ENCODE measurements at regions not wholly inside any gene's neighbourhood (a gene's known extent, or its start where the extent isn't known, plus 50 kb on each side); places are given as distances from the start of the nearest gene placed in this dataset.

DNA sequence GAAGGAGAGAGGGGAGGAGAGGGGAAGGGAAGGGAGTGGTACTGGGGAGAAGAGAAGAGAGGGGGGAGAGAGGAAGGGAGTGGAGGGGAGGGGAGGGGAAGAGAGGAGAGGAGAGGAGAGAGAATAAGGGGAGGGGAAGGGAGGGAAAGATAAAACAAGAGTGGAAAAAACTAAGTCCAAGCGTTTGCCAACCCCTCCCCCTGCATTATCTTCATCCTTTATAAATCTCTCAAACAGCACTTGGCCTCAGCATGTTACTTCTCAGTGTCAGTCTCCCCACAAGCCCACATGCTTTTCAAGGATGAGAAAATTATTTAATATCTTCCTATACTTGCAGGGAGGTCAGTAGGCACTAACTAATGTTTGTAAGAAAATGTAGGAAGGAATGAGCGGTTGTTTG is 204.5 kb downstream of the LSM5 start:
- TF ChIP-seq, protein P1, sequence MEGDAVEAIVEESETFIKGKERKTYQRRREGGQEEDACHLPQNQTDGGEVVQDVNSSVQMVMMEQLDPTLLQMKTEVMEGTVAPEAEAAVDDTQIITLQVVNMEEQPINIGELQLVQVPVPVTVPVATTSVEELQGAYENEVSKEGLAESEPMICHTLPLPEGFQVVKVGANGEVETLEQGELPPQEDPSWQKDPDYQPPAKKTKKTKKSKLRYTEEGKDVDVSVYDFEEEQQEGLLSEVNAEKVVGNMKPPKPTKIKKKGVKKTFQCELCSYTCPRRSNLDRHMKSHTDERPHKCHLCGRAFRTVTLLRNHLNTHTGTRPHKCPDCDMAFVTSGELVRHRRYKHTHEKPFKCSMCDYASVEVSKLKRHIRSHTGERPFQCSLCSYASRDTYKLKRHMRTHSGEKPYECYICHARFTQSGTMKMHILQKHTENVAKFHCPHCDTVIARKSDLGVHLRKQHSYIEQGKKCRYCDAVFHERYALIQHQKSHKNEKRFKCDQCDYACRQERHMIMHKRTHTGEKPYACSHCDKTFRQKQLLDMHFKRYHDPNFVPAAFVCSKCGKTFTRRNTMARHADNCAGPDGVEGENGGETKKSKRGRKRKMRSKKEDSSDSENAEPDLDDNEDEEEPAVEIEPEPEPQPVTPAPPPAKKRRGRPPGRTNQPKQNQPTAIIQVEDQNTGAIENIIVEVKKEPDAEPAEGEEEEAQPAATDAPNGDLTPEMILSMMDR (IDR thresholded peaks at IDR 0.05 in 2 of 3, conservative IDR thresholded peaks at IDR 0.05 in 1 of 3; ENCODE audit: borderline replicate concordance in 1 of 3, insufficient read depth in 1 of 3, low read depth in 2 of 3, low read length in 2 of 3) = no peak
- TF ChIP-seq TCF7L2 (IDR thresholded peaks at IDR 0.05; ENCODE audit: borderline replicate concordance, extremely low read depth, insufficient read depth, insufficient read length) (no peak), SP1 (IDR thresholded peaks at IDR 0.05; ENCODE audit: low read depth) (no peak), POLR2A (IDR thresholded peaks at IDR 0.05; ENCODE audit: borderline replicate concordance, extremely low read depth, insufficient read depth, insufficient read length) (no peak), POLR2AphosphoS5 (IDR thresholded peaks at IDR 0.05; ENCODE audit: low read depth, low read length) (no peak), CEBPB (IDR thresholded peaks at IDR 0.05; ENCODE audit: low read depth) (no peak), SRF (IDR thresholded peaks at IDR 0.05; ENCODE audit: low read depth) (no peak), EZH2 (IDR thresholded peaks at IDR 0.05) (no peak), EZH2phosphoT487 (IDR thresholded peaks at IDR 0.05; ENCODE audit: borderline replicate concordance) (no peak), ZNF274 (IDR thresholded peaks at IDR 0.05; ENCODE audit: low read depth, low read length) (no peak), RAD21 (IDR thresholded peaks at IDR 0.05; ENCODE audit: low read depth) (no peak), ELF1 (IDR thresholded peaks at IDR 0.05; ENCODE audit: borderline replicate concordance, low read depth) (no peak)
- TF ChIP-seq, protein P2, sequence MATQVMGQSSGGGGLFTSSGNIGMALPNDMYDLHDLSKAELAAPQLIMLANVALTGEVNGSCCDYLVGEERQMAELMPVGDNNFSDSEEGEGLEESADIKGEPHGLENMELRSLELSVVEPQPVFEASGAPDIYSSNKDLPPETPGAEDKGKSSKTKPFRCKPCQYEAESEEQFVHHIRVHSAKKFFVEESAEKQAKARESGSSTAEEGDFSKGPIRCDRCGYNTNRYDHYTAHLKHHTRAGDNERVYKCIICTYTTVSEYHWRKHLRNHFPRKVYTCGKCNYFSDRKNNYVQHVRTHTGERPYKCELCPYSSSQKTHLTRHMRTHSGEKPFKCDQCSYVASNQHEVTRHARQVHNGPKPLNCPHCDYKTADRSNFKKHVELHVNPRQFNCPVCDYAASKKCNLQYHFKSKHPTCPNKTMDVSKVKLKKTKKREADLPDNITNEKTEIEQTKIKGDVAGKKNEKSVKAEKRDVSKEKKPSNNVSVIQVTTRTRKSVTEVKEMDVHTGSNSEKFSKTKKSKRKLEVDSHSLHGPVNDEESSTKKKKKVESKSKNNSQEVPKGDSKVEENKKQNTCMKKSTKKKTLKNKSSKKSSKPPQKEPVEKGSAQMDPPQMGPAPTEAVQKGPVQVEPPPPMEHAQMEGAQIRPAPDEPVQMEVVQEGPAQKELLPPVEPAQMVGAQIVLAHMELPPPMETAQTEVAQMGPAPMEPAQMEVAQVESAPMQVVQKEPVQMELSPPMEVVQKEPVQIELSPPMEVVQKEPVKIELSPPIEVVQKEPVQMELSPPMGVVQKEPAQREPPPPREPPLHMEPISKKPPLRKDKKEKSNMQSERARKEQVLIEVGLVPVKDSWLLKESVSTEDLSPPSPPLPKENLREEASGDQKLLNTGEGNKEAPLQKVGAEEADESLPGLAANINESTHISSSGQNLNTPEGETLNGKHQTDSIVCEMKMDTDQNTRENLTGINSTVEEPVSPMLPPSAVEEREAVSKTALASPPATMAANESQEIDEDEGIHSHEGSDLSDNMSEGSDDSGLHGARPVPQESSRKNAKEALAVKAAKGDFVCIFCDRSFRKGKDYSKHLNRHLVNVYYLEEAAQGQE (IDR thresholded peaks at IDR 0.05; ENCODE audit: low read depth) = no peak
- TF ChIP-seq, protein P3, sequence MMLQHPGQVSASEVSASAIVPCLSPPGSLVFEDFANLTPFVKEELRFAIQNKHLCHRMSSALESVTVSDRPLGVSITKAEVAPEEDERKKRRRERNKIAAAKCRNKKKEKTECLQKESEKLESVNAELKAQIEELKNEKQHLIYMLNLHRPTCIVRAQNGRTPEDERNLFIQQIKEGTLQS (IDR thresholded peaks at IDR 0.05) = no peak

Data from HCT116 (cell line).